Type B pancreatic cell (in vitro differentiated cells): ENCODE measurements at regions not wholly inside any gene's neighbourhood (a gene's known extent, or its start where the extent isn't known, plus 50 kb on each side); places are given as distances from the start of the nearest gene placed in this dataset.

Source experiments
- DNase-seq: peaks from one replicate; pipeline ENCODE4 v3.0.0; 2021; ENCODE audit warnings: mixed read lengths; ENCODE audit not compliant: unreplicated experiment; ENCODE audit errors: extremely low spot score
- H3K27ac Mint-ChIP-seq: 2 replicates; pipeline ENCODE4 v1.8.0; 2021; ENCODE audit warnings: mild to moderate bottlenecking, mixed read lengths
- H3K27me3 Mint-ChIP-seq: 2 replicates; pipeline ENCODE4 v1.8.0; 2021; ENCODE audit warnings: mixed read lengths
- H3K36me3 Mint-ChIP-seq: 2 replicates; pipeline ENCODE4 v1.8.0; 2021; ENCODE audit warnings: mixed read lengths
- H3K4me1 Mint-ChIP-seq: one replicate; pipeline ENCODE4 v1.8.0; 2021; ENCODE audit warnings: mixed read lengths; ENCODE audit not compliant: unreplicated experiment
- H3K4me3 Mint-ChIP-seq: 2 replicates; pipeline ENCODE4 v1.8.0; 2021; ENCODE audit warnings: mild to moderate bottlenecking, mixed read lengths
- H3K9me3 Mint-ChIP-seq: 2 replicates; pipeline ENCODE4 v1.8.0; 2021; ENCODE audit warnings: mixed read lengths
- CTCF ChIP-seq: fragments of 200-600 bp; sonication (generic); conservative IDR thresholded peaks from 2 replicates; pipeline ENCODE4 v1.5.0; 2021; ENCODE audit warnings: antibody characterized with exemption, mild to moderate bottlenecking

- no peaks in the 10 kb centered on the region for H3K4me1 Mint-ChIP-seq
- no peak overlapping the region for H3K27ac Mint-ChIP-seq
- TF ChIP-seq CTCF, result no peak
- H3K36me3 Mint-ChIP-seq, result no peaks in the 10 kb centered on the region
- no peak for DNase-seq
- H3K4me3 Mint-ChIP-seq, result no peak overlapping the region
- peaks cover 7% of the 10 kb centered on the region for H3K27me3 Mint-ChIP-seq
- peaks cover 5% of the 10 kb centered on the region for H3K9me3 Mint-ChIP-seq
Measured at GRCh38 chr7:445020-445419, 74.6 kb downstream of the PDGFA start.

GRCh38 chr7:445563-446288 is 73.9 kb downstream of the PDGFA start:
- Mint-ChIP-seq H3K27me3 (peaks cover 3% of the 10 kb centered on the region), H3K4me3 (no peak overlapping the region), H3K9me3 (peaks cover under 1% of the 10 kb centered on the region), H3K36me3 (no peaks in the 10 kb centered on the region), H3K4me1 (no peaks in the 10 kb centered on the region), H3K27ac (no peak overlapping the region)
- no peak for TF ChIP-seq CTCF
- no peak for DNase-seq

GRCh38 chr7:446289-446935 is 73.2 kb downstream of the PDGFA start:
- Mint-ChIP-seq H3K36me3 (no peaks in the 10 kb centered on the region), H3K4me3 (no peak overlapping the region), H3K27me3 (peaks cover 8% of the 10 kb centered on the region)

More at GRCh38 chr7:446289-446935, 73.2 kb downstream of the PDGFA start:
- Mint-ChIP-seq H3K27ac (no peak overlapping the region), H3K4me1 (peaks cover 3% of the 10 kb centered on the region), H3K9me3 (no peaks in the 10 kb centered on the region)
- no peak for TF ChIP-seq CTCF
- no peak for DNase-seq
